SU-DHL-6 (cell line): ENCODE measurements at regions not wholly inside any gene's neighbourhood (a gene's known extent, or its start where the extent isn't known, plus 50 kb on each side); places are given as distances from the start of the nearest gene placed in this dataset.

Source experiments
- H2AFZ ChIP-seq: fragments of 200-600 bp; sonication (generic); 2 replicates; pipeline ENCODE4 v1.6.1; 2014; ENCODE audit warnings: low read depth, mild to moderate bottlenecking, moderate library complexity, mixed read lengths, antibody characterized with exemption, low read length; ENCODE audit not compliant: severe bottlenecking
- H3F3A ChIP-seq: fragments of 200-600 bp; shearing (Covaris generic); 2 replicates; pipeline ENCODE4 v1.6.0; 2016; ENCODE audit warnings: antibody characterized with exemption, mild to moderate bottlenecking; ENCODE audit not compliant: insufficient read depth
- H3K27ac ChIP-seq: fragments of 200-600 bp; sonication (generic); 2 replicates; pipeline ENCODE4 v1.5.1; 2016; ENCODE audit warnings: low read depth, mild to moderate bottlenecking, low read length, moderate library complexity, mixed read lengths
- H3K27me3 ChIP-seq: fragments of 200-600 bp; sonication (generic), shearing (Covaris generic); 2 replicates; pipeline ENCODE4 v1.6.0; 2014; ENCODE audit warnings: mild to moderate bottlenecking, low read length
- H3K36me3 ChIP-seq: fragments of 200-600 bp; sonication (generic); 2 replicates; pipeline ENCODE4 v1.6.1; 2014; ENCODE audit warnings: mild to moderate bottlenecking, low read length, mixed read lengths
- H3K4me2 ChIP-seq: fragments of 300-600, 200-600 bp; shearing (Covaris generic), sonication (generic); 2 replicates; pipeline ENCODE4 v1.6.0; 2014; ENCODE audit warnings: low read length, low read depth, mild to moderate bottlenecking; ENCODE audit not compliant: poor library complexity, severe bottlenecking
- H3K4me3 ChIP-seq: fragments of 200-600 bp; sonication (generic); 2 replicates; pipeline ENCODE4 v1.5.1; 2014; ENCODE audit warnings: antibody characterized with exemption, low read length, mild to moderate bottlenecking, mixed read lengths; ENCODE audit not compliant: insufficient read depth, poor library complexity, severe bottlenecking
- H3K79me2 ChIP-seq: fragments of 200-600 bp; sonication (generic); 2 replicates; pipeline ENCODE4 v1.6.1; 2014; ENCODE audit warnings: mild to moderate bottlenecking, low read length, moderate library complexity; ENCODE audit not compliant: insufficient read depth
- H3K9ac ChIP-seq: fragments of 200-600 bp; sonication (generic); 2 replicates; pipeline ENCODE4 v1.7.0; 2014; ENCODE audit warnings: mild to moderate bottlenecking, low read length
- H3K9me2 ChIP-seq: fragments of 200-600 bp; sonication (generic); replicated peaks from 2 replicates; pipeline ENCODE4 v1.6.1; 2014; ENCODE audit warnings: low read length; ENCODE audit not compliant: insufficient read depth
- H3K9me3 ChIP-seq: fragments of 200-600 bp; sonication (generic); 2 replicates; pipeline ENCODE4 v1.6.1; 2014; ENCODE audit warnings: low read length, mixed read lengths; ENCODE audit not compliant: insufficient read depth
- H4K20me1 ChIP-seq: fragments of 200-600 bp; sonication (generic); 2 replicates; pipeline ENCODE4 v1.6.1; 2014; ENCODE audit warnings: low read depth, mild to moderate bottlenecking, antibody characterized with exemption, low read length, moderate library complexity, mixed read lengths
- CTCF ChIP-seq: fragments of 200-600 bp; sonication (generic); IDR thresholded peaks from one replicate; pipeline ENCODE4 v1.5.1; 2017; ENCODE audit warnings: antibody characterized with exemption, mild to moderate bottlenecking, low read length, moderate library complexity; ENCODE audit not compliant: insufficient read depth, poor library complexity, severe bottlenecking
- EZH2phosphoT487 ChIP-seq: fragments of 200-600 bp; sonication (generic), shearing (Covaris generic); conservative IDR thresholded peaks from 2 replicates; pipeline ENCODE4 v1.6.1; 2018; ENCODE audit warnings: mild to moderate bottlenecking, antibody characterized with exemption, low read length, moderate library complexity, mixed read lengths

DNA sequence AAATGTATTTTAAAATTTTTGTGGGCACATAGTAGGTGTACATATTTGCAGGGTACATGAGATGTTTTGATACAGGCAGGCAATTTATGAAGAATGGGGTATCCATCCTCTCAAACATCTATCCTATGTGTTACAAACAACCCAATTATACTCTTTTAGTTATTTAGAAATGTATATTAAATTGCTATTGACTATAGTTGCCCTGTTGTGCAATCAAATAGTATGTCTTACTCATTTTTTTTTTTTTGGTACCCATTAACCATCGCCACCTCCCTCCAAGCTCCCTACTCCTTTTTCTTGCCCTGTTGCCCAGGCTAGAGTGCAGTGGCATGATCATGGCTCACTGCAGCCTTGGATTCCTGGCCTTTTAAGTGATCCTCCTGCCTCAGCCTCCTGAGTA is 128.1 kb downstream of the BAMBI start:
- no peaks in the 10 kb centered on the region for H3K79me2 ChIP-seq

GRCh38 chr10:28806488-28806941 is 129.2 kb downstream of the BAMBI start:
- Histone ChIP-seq H3K36me3 (no peaks in the 10 kb centered on the region), H3K79me2 (no peaks in the 10 kb centered on the region), H3K4me3 (no peak overlapping the region), H3K27me3 (0 out of 2 replicates have a peak, but pooled peaks cover 7% of the 10 kb centered on the region), H4K20me1 (no peaks in the 10 kb centered on the region), H3K27ac (no peak overlapping the region), H2AFZ (no peak overlapping the region), H3K9me2 (no peaks in the 10 kb centered on the region), H3F3A (no peaks in the 10 kb centered on the region), H3K9ac (no peak overlapping the region), H3K9me3 (no peaks in the 10 kb centered on the region), H3K4me2 (no peak overlapping the region)
- TF ChIP-seq EZH2phosphoT487, result no peak
- no peak for TF ChIP-seq CTCF

More for the DNA sequence above, 128.1 kb downstream of the BAMBI start:
- Histone ChIP-seq H3K9me2 (no peaks in the 10 kb centered on the region), H3K4me2 (no peak overlapping the region), H3F3A (no peaks in the 10 kb centered on the region), H3K27me3 (0 out of 2 replicates have a peak, but pooled peaks cover 7% of the 10 kb centered on the region), H3K36me3 (no peaks in the 10 kb centered on the region), H2AFZ (no peak overlapping the region), H3K27ac (no peak overlapping the region), H3K9ac (no peak overlapping the region), H4K20me1 (no peaks in the 10 kb centered on the region), H3K4me3 (no peak overlapping the region), H3K9me3 (no peaks in the 10 kb centered on the region)
- TF ChIP-seq CTCF (no peak), EZH2phosphoT487 (no peak)

- 0 out of 2 replicates have a peak, but pooled peaks cover 7% of the 10 kb centered on the region for H3K27me3 ChIP-seq
- no peaks in the 10 kb centered on the region for H4K20me1 ChIP-seq
- no peaks in the 10 kb centered on the region for H3K9me2 ChIP-seq
- H3F3A ChIP-seq, result no peaks in the 10 kb centered on the region
- TF ChIP-seq EZH2phosphoT487 (no peak), CTCF (no peak)
- no peak overlapping the region for H3K4me3 ChIP-seq
- no peak overlapping the region for H2AFZ ChIP-seq
- H3K9me3 ChIP-seq, result no peaks in the 10 kb centered on the region
- no peaks in the 10 kb centered on the region for H3K79me2 ChIP-seq
- no peaks in the 10 kb centered on the region for H3K36me3 ChIP-seq
- H3K9ac ChIP-seq, result no peak overlapping the region
- H3K4me2 ChIP-seq, result no peak overlapping the region
- H3K27ac ChIP-seq, result no peak overlapping the region
These were observed 129.8 kb downstream of the BAMBI start for GRCh38 chr10:28806951-28807759.
